ENCODE measurements at regions not wholly inside any gene's neighbourhood (a gene's known extent, or its start where the extent isn't known, plus 50 kb on each side); places are given as distances from the start of the nearest gene placed in this dataset.

- TF ChIP-seq CTCF (conservative IDR thresholded peaks at IDR 0.05) (no peak), ZFX (IDR thresholded peaks at IDR 0.05) (no peak)
These were observed 68.5 kb upstream of the FSTL5 start for GRCh38 chr4:162232349-162232748.
